Right atrium auricular region (tissue), 2 donors: ENCODE measurements at regions not wholly inside any gene's neighbourhood (a gene's known extent, or its start where the extent isn't known, plus 50 kb on each side); places are given as distances from the start of the nearest gene placed in this dataset.

ENCODE experiments used
- DNase-seq: peaks from one replicate; pipeline ENCODE4 v3.0.0-alpha.2; 2019; ENCODE audit warnings: low spot score
- H3K27ac ChIP-seq, 2 donors: fragments of 200-600 bp; sonication (generic); 1 replicate in 1 of 2; 2 replicates in 1 of 2; pipeline ENCODE4 v1.5.1; 2016 to 2019
- H3K27me3 ChIP-seq, 2 donors: fragments of 200-600 bp; sonication (generic); one replicate each; pipeline versions ENCODE4 v1.5.1 to v1.6.0; 2017 to 2019
- H3K36me3 ChIP-seq: fragments of 200-600 bp; sonication (generic); one replicate; pipeline ENCODE4 v1.5.1; 2016
- H3K4me1 ChIP-seq, 2 donors: fragments of 200-600 bp; sonication (generic); one replicate each; pipeline versions ENCODE4 v1.5.1 to v1.6.0; 2017 to 2019
- H3K4me3 ChIP-seq, 2 donors: fragments of 200-600 bp; sonication (generic); 1 replicate in 1 of 2; 2 replicates in 1 of 2; pipeline ENCODE4 v1.5.1; 2017 to 2019; ENCODE audit warnings: mild to moderate bottlenecking in 1 of 2, moderate library complexity in 1 of 2
- H3K9me3 ChIP-seq, 2 donors: fragments of 200-600 bp; sonication (generic); one replicate each; pipeline ENCODE4 v1.5.1; 2019
- TF ChIP-seq, protein P1 (sequence below), 2 donors: fragments of 200-600 bp; sonication (generic); IDR thresholded peaks; one replicate each; pipeline ENCODE4 v1.5.1; 2019; ENCODE audit warnings: antibody characterized with exemption in 2 of 2

DNA sequence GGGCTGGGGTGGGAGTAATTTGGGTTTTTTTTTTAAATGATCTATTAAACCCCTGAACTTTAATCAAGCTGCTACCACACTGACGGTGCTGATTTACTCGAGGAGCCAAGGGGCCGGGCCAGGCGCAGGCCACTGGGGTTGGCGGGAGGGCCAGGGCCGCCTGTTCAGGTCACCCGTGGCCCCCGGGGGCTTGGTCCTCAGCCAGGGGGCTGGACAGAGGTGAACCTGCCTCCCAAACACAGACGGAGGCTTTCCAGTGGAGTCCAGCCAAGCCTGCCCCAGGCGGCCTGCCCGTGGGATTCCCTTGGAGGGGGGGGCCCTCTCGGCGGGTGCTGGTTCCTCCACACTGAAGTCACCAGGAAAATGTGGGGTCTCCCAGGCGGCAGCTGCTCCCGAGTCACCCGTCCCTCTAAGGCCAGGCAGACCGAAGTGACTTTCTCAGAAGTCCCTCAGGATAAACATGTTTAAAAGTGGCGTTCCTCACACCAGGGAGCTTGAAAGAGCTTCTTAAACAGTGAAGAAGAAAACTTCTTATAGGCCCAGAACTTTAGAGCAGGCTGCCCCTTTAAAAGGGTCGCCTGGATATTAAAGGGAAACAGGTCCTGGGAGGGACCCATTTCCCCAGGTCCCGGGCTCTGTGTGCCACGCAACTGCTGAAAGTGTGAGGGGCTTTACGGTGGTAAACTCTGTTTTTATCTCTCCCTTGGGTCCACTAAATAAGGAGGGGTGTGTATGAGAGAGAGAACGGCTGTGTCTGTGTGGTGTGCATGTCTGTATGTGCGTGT lies 167.2 kb upstream of the GSC start:
- DNase-seq, result no peak
- Histone ChIP-seq H3K27me3 (no peaks in the 10 kb centered on the region), H3K4me1 (peaks cover 0 to 19% of the 10 kb centered on the region in 2 donors), H3K4me3 (peak overlapping the region in 1 of 2 donors; percentile 37), H3K36me3 (no peaks in the 10 kb centered on the region), H3K27ac (peak overlapping the region; percentile 62 to 69), H3K9me3 (no peaks in the 10 kb centered on the region)
- TF ChIP-seq, protein P1, sequence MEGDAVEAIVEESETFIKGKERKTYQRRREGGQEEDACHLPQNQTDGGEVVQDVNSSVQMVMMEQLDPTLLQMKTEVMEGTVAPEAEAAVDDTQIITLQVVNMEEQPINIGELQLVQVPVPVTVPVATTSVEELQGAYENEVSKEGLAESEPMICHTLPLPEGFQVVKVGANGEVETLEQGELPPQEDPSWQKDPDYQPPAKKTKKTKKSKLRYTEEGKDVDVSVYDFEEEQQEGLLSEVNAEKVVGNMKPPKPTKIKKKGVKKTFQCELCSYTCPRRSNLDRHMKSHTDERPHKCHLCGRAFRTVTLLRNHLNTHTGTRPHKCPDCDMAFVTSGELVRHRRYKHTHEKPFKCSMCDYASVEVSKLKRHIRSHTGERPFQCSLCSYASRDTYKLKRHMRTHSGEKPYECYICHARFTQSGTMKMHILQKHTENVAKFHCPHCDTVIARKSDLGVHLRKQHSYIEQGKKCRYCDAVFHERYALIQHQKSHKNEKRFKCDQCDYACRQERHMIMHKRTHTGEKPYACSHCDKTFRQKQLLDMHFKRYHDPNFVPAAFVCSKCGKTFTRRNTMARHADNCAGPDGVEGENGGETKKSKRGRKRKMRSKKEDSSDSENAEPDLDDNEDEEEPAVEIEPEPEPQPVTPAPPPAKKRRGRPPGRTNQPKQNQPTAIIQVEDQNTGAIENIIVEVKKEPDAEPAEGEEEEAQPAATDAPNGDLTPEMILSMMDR (IDR thresholded peaks at IDR 0.05), result no peak

DNA sequence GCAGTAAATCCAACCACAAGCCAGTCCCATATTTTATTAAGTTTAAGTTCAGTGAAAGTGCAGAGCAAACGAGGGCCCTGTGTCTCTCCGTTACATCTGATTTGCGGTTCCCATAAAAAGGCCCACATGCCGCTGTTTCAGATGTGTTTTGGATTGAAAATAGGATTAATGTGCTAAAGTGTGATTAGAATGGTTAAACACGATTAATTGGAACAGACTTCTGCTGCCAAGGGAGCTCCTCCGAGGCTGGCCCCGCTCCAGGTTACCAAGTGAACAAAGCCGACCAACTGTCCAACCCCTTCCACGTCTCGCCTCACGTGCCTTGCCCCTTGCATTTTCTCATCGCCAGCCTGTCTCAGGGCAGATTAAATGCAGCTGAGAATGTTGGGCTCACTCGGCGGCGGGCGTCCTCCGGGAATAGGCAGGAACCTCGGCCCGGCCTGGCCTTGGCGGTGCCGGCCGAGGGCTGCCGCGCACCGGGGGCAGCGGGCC lies 166.5 kb upstream of the GSC start:
- Histone ChIP-seq H3K27ac (peak overlapping the region; percentile 62 to 69), H3K36me3 (no peaks in the 10 kb centered on the region), H3K4me3 (peak overlapping the region in 1 of 2 donors; percentile 37), H3K27me3 (no peaks in the 10 kb centered on the region), H3K9me3 (no peaks in the 10 kb centered on the region), H3K4me1 (peaks cover 0 to 19% of the 10 kb centered on the region in 2 donors)
- TF ChIP-seq, protein P1 (IDR thresholded peaks at IDR 0.05), result no peak
- peak; percentile 79 for DNase-seq

DNA sequence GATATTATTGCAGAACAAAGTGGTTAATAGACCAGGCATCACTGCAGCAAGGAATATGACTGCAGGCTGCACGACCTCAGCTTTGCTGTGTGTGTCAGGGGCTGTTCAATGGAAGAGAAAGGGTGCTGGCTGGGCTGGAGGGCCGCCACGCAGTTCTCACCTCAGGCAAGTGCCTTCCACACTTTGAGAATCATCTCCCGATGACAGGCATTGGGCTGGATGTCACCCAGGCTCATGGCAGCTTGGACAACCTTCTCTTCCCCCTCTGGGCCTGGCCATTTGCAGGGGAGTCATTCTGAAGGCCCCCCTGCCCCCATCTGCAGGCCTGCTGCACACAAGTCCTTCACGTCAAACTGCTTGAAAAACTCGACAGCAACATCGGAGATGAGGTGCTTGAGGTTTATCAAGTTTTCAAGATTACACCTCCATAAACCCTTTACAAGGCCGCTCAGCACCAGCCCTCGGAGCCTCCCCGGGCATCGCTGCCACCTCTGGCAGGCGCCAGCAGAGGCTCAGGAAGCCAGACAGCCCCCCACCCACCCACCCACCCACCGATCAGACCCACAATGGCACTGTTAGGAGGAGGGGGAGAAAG lies 165.9 kb upstream of the GSC start:
- Histone ChIP-seq H3K36me3 (no peaks in the 10 kb centered on the region), H3K4me1 (peaks cover 0 to 19% of the 10 kb centered on the region in 2 donors), H3K4me3 (no peak overlapping the region), H3K9me3 (no peaks in the 10 kb centered on the region), H3K27ac (peak overlapping the region in 1 of 2 donors; percentile 69), H3K27me3 (no peaks in the 10 kb centered on the region)
- no peak for DNase-seq
- TF ChIP-seq, protein P1 (IDR thresholded peaks at IDR 0.05), result no peak

DNA sequence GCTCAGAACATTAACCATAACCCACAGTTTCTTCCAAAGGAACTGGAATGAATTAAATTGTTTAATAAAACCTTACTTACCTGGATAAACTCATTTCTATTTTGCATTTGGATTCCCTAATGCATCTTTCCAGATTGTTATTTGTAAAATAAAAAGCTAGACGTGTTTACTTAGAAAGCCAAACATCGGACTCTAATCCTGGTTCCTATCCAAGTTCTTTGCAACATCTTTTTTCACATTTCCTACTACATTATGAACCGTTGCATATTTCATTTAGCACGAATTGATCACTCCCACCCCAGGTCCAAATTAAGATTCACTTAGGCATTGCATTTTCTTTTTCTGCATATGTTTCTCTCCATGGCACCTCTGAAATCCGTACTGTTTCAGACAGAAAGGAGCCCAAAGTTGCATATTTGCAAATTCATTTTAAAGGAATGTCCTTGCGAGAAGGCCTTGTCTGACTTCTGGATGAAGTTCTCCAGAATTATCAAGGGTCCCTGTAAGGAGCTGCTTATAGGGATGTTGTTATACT lies 164.4 kb upstream of the GSC start:
- peaks cover 0 to 19% of the 10 kb centered on the region in 2 donors for H3K4me1 ChIP-seq
- H3K9me3 ChIP-seq, result no peaks in the 10 kb centered on the region
- no peak overlapping the region for H3K4me3 ChIP-seq
- H3K27me3 ChIP-seq, result no peaks in the 10 kb centered on the region
- TF ChIP-seq, protein P1 (IDR thresholded peaks at IDR 0.05), result no peak
- H3K27ac ChIP-seq, result no peak overlapping the region
- DNase-seq, result no peak
- no peaks in the 10 kb centered on the region for H3K36me3 ChIP-seq

DNA sequence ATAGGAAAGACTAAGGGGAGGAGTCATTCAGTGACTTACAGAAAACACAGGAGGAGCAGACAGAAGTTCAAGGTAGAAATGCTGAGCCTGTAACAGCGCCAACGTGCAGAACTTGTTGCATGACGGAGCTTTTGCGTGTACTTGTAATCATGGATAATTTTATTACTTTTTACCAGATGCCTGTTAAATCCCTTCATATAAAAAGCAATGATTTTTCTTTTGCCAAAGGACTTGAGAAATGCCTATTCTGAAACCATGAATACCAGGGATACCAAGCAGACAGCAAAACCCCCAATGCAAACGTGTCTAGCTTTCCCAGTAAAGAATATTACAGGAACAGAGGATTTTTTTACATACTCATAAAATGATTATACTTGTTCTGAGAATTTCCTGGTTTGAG lies 163.6 kb upstream of the GSC start:
- Histone ChIP-seq H3K27me3 (no peaks in the 10 kb centered on the region), H3K4me3 (no peak overlapping the region), H3K36me3 (no peaks in the 10 kb centered on the region), H3K9me3 (no peaks in the 10 kb centered on the region), H3K4me1 (peaks cover 0 to 19% of the 10 kb centered on the region in 2 donors), H3K27ac (no peak overlapping the region)
- no peak for DNase-seq
- TF ChIP-seq, protein P1 (IDR thresholded peaks at IDR 0.05), result no peak
